Hepatocyte (in vitro differentiated cells): ENCODE measurements at regions not wholly inside any gene's neighbourhood (a gene's known extent, or its start where the extent isn't known, plus 50 kb on each side); places are given as distances from the start of the nearest gene placed in this dataset.

Experiments
- CTCF ChIP-seq: fragments of 200-600 bp; sonication (generic); IDR thresholded peaks from 2 replicates; pipeline ENCODE4 v1.5.1; 2016; ENCODE audit warnings: antibody characterized with exemption, mild to moderate bottlenecking; ENCODE audit not compliant: poor library complexity
- EZH2 ChIP-seq: fragments of 200-600 bp; sonication (generic); IDR thresholded peaks from 2 replicates; pipeline ENCODE4 v1.6.1; 2016; ENCODE audit warnings: antibody characterized with exemption, mild to moderate bottlenecking, borderline replicate concordance
- EZH2phosphoT487 ChIP-seq: fragments of 200-600 bp; sonication (generic); IDR thresholded peaks from one replicate; pipeline ENCODE4 v1.6.1; 2018; ENCODE audit warnings: antibody characterized with exemption, mild to moderate bottlenecking, low read depth, moderate library complexity; ENCODE audit not compliant: unreplicated experiment, severe bottlenecking

GRCh38 chr2:8628866-8629209, 53.0 kb upstream of the ID2 start:
- TF ChIP-seq CTCF: peak; percentile 1
- no peak for TF ChIP-seq EZH2
- no peak for TF ChIP-seq EZH2phosphoT487
